ENCODE measurements at regions not wholly inside any gene's neighbourhood (a gene's known extent, or its start where the extent isn't known, plus 50 kb on each side); places are given as distances from the start of the nearest gene placed in this dataset.

DNA sequence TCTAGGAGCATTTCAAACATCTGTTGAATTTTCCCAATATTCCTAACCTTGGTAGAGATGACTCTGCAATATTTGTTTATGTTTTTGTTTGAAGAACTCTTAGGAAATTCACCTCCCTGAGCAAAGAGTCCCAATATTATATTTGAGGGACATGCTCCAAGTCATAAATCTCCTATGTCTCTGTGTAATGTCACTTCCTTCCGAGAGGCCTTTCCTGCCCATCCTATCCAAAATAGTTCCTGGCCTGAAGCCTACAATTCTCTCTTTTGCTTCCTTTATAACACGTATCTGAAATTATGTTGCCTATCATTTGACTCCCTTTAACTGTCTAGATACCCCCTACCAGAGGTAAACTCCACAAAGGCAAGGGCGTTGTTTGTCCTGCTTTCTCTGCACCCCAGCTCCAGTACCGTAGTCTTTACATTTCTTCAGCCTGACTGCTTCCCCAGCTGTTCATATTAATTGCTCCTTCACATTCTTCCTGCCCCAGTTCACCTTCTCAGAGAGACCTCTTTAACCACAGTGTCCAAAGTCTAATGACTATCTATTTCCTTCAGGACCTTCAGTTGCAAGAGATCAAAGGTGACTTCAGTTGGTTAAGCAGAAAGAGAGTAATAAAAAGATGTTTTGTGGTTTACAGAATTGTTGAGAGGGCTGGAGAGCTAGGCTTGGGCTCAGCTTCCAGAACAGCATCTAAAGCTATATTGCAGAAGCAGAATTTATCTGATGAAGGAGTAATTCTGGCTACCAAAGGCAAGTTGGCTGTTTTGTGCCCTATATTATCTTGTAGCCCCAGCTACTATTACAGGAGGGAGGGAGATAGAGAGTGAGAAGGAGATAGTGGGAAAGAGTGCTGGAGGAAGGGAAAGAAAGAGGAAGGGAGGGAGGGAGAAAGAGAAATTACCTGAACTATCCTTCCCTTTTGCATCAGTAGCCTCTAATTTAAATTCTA, 109.3 kb upstream of the TMEM161B start:
- Histone ChIP-seq H2AFZ (no peak overlapping the region), H3K36me3 (ENCODE audit: low read depth) (no peaks in the 10 kb centered on the region), H3K9ac (no peak overlapping the region), H3F3A (ENCODE audit: insufficient read depth) (no peaks in the 10 kb centered on the region), H3K9me2 (ENCODE audit: insufficient read depth) (no peaks in the 10 kb centered on the region), H3K27me3 (replicated peaks; ENCODE audit: insufficient read depth) (no peaks in the 10 kb centered on the region), H3K4me2 (ENCODE audit: unreplicated experiment) (no peak overlapping the region), H3K4me3 (no peak overlapping the region), H3K79me2 (ENCODE audit: insufficient read depth) (no peaks in the 10 kb centered on the region), H3K9me3 (ENCODE audit: low read depth) (no peaks in the 10 kb centered on the region), H4K20me1 (ENCODE audit: insufficient read depth) (no peaks in the 10 kb centered on the region), H3K4me1 (ENCODE audit: insufficient read depth) (no peaks in the 10 kb centered on the region), H3K27ac (no peak overlapping the region)
- in situ Hi-C loops (cut with MboI): no loop called here
- TF ChIP-seq EZH2 (IDR thresholded peaks at IDR 0.05; ENCODE audit: insufficient read depth, poor library complexity, severe bottlenecking) (no peak), EZH2phosphoT487 (IDR thresholded peaks at IDR 0.05; ENCODE audit: insufficient read depth, low read depth) (no peak)
- DNase-seq: no peak
- 9 to 20% methylated on average over 4 of the region's 4 CpGs for whole genome bisulfite sequencing, 2 experiments (ENCODE audit: low coverage in 1 of 2, low lambda C conversion rate in 2 of 2, missing lambda C conversion rate in 2 of 2)

DNA sequence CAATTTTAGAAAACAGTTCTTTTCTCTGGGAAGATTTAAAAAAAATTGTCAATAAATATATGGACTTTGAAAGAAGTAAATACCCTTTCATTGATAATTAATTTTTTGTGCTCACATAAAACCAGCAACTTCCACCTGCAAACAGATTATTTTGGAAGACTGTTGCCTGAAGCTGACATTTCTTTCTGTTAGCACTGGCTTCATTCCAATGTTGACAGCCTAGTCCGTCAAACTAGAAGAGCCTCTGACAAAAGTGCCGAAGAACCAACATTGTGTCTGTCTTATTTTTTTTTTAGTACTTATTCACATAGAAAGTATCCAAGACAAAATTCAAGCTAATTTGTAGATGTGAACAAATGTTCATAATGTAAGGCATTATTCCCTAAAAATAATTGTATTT, 108.6 kb upstream of the TMEM161B start:
- DNase-seq: no peak
- no peaks in the 10 kb centered on the region for H3K9me3 ChIP-seq (ENCODE audit: low read depth)
- in situ Hi-C loops (cut with MboI): no loop called here
- no peaks in the 10 kb centered on the region for H3K36me3 ChIP-seq (ENCODE audit: low read depth)
- no peak overlapping the region for H2AFZ ChIP-seq
- H3K79me2 ChIP-seq (ENCODE audit: insufficient read depth): no peaks in the 10 kb centered on the region
- H3K9ac ChIP-seq: no peak overlapping the region
- no peaks in the 10 kb centered on the region for H4K20me1 ChIP-seq (ENCODE audit: insufficient read depth)
- no peaks in the 10 kb centered on the region for H3K27me3 ChIP-seq (replicated peaks; ENCODE audit: insufficient read depth)
- no peak overlapping the region for H3K27ac ChIP-seq
- WGBS, 2 experiments (ENCODE audit: low coverage in 1 of 2, low lambda C conversion rate in 2 of 2, missing lambda C conversion rate in 2 of 2): 78 to 85% methylated on average over 2 of the region's 2 CpGs
- no peak for TF ChIP-seq EZH2 (IDR thresholded peaks at IDR 0.05; ENCODE audit: insufficient read depth, poor library complexity, severe bottlenecking)
- no peak for TF ChIP-seq EZH2phosphoT487 (IDR thresholded peaks at IDR 0.05; ENCODE audit: insufficient read depth, low read depth)
- no peak overlapping the region for H3K4me2 ChIP-seq (ENCODE audit: unreplicated experiment)
- H3K9me2 ChIP-seq (ENCODE audit: insufficient read depth): no peaks in the 10 kb centered on the region
- no peaks in the 10 kb centered on the region for H3K4me1 ChIP-seq (ENCODE audit: insufficient read depth)
- no peak overlapping the region for H3K4me3 ChIP-seq
- H3F3A ChIP-seq (ENCODE audit: insufficient read depth): no peaks in the 10 kb centered on the region

DNA sequence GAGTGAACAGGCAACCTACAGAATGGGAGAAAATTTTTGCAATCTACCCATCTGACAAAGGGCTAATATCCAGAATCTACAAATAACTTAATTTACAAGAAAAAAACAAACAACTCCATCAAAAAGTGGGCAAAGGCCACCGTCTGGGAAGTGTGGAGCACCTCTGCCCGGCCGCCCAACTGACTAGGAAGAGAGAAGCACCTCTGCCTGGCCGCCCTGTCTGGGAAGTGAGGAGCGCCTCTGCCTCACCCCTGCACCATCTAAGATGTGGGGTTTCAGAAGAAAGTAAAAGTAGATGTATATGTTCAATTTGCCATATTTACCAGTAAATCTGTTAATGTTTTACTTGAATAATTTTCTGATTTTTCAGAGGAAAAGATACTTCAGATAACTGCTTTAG, 108.1 kb upstream of the TMEM161B start:
- no peak for TF ChIP-seq EZH2 (IDR thresholded peaks at IDR 0.05; ENCODE audit: insufficient read depth, poor library complexity, severe bottlenecking)
- TF ChIP-seq EZH2phosphoT487 (IDR thresholded peaks at IDR 0.05; ENCODE audit: insufficient read depth, low read depth): no peak
- H3K4me3 ChIP-seq: no peak overlapping the region
- no peak overlapping the region for H3K27ac ChIP-seq
- no peaks in the 10 kb centered on the region for H3K9me3 ChIP-seq (ENCODE audit: low read depth)
- H2AFZ ChIP-seq: no peak overlapping the region
- DNase-seq: no peak
- no peaks in the 10 kb centered on the region for H3K4me1 ChIP-seq (ENCODE audit: insufficient read depth)
- in situ Hi-C loops (cut with MboI): no loop called here
- H4K20me1 ChIP-seq (ENCODE audit: insufficient read depth): no peaks in the 10 kb centered on the region
- H3K79me2 ChIP-seq (ENCODE audit: insufficient read depth): no peaks in the 10 kb centered on the region
- H3K9ac ChIP-seq: no peak overlapping the region
- no peaks in the 10 kb centered on the region for H3F3A ChIP-seq (ENCODE audit: insufficient read depth)
- H3K4me2 ChIP-seq (ENCODE audit: unreplicated experiment): no peak overlapping the region
- 53 to 55% methylated on average over 5 of the region's 5 CpGs for WGBS, 2 experiments (ENCODE audit: low coverage in 1 of 2, low lambda C conversion rate in 2 of 2, missing lambda C conversion rate in 2 of 2)
- H3K27me3 ChIP-seq (replicated peaks; ENCODE audit: insufficient read depth): no peaks in the 10 kb centered on the region
- no peaks in the 10 kb centered on the region for H3K36me3 ChIP-seq (ENCODE audit: low read depth)
- no peaks in the 10 kb centered on the region for H3K9me2 ChIP-seq (ENCODE audit: insufficient read depth)

DNA sequence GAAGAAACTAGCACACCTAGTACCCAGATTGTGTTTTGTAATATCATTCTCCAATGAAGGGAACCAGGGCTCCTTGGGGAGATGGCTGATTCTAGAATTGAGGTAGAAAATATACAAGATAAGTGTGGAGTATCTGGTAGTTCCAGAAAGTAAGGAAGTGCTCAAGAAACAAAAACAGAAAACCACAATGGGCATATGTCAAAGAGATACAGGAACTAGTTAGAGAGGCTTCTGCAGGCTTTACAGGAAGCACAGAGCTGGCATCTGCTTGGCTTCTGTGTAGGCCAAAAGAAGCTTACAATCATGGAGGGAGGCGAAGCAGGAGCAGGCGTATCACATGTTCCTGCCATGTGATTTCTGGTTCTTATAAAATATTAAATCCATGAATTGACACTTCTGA, 105.7 kb upstream of the TMEM161B start:
- Histone ChIP-seq H3K4me3 (no peak overlapping the region), H4K20me1 (ENCODE audit: insufficient read depth) (no peaks in the 10 kb centered on the region), H3K9me2 (ENCODE audit: insufficient read depth) (no peaks in the 10 kb centered on the region), H2AFZ (no peak overlapping the region), H3K27me3 (replicated peaks; ENCODE audit: insufficient read depth) (no peaks in the 10 kb centered on the region), H3F3A (ENCODE audit: insufficient read depth) (no peaks in the 10 kb centered on the region), H3K9ac (no peak overlapping the region), H3K36me3 (ENCODE audit: low read depth) (no peaks in the 10 kb centered on the region), H3K4me2 (ENCODE audit: unreplicated experiment) (no peak overlapping the region), H3K79me2 (ENCODE audit: insufficient read depth) (no peaks in the 10 kb centered on the region), H3K4me1 (ENCODE audit: insufficient read depth) (no peaks in the 10 kb centered on the region), H3K27ac (no peak overlapping the region), H3K9me3 (ENCODE audit: low read depth) (no peaks in the 10 kb centered on the region)
- 83 to 91% methylated on average over 2 of the region's 2 CpGs for WGBS, 2 experiments (ENCODE audit: low coverage in 1 of 2, low lambda C conversion rate in 2 of 2, missing lambda C conversion rate in 2 of 2)
- no peak for DNase-seq
- TF ChIP-seq EZH2 (IDR thresholded peaks at IDR 0.05; ENCODE audit: insufficient read depth, poor library complexity, severe bottlenecking) (no peak), EZH2phosphoT487 (IDR thresholded peaks at IDR 0.05; ENCODE audit: insufficient read depth, low read depth) (no peak)
- in situ Hi-C loops (cut with MboI): no loop called here
